ENCODE measurements at regions not wholly inside any gene's neighbourhood (a gene's known extent, or its start where the extent isn't known, plus 50 kb on each side); places are given as distances from the start of the nearest gene placed in this dataset.

GRCh38 chr6:62362097-62362496, 76.1 kb upstream of the KHDRBS2 start:
- H3K36me3 Mint-ChIP-seq (ENCODE audit: low read depth, unreplicated experiment), result no peaks in the 10 kb centered on the region
- H3K4me1 Mint-ChIP-seq (ENCODE audit: unreplicated experiment), result no peaks in the 10 kb centered on the region
- no peak for DNase-seq (ENCODE audit: low spot score)
- TF ChIP-seq CTCF (IDR thresholded peaks at IDR 0.05; ENCODE audit: unreplicated experiment), result no peak
- peaks cover 3% of the 10 kb centered on the region for H3K9me3 Mint-ChIP-seq (ENCODE audit: unreplicated experiment)
- no peak overlapping the region for H3K27ac Mint-ChIP-seq (ENCODE audit: unreplicated experiment)
- no peak overlapping the region for H3K4me3 Mint-ChIP-seq (ENCODE audit: unreplicated experiment)
- no peaks in the 10 kb centered on the region for H3K27me3 Mint-ChIP-seq (ENCODE audit: unreplicated experiment)

GRCh38 chr6:62357835-62358234, 71.8 kb upstream of the KHDRBS2 start:
- no peak overlapping the region for H3K27ac Mint-ChIP-seq (ENCODE audit: unreplicated experiment)
- no peaks in the 10 kb centered on the region for H3K4me1 Mint-ChIP-seq (ENCODE audit: unreplicated experiment)
- no peaks in the 10 kb centered on the region for H3K36me3 Mint-ChIP-seq (ENCODE audit: low read depth, unreplicated experiment)
- no peaks in the 10 kb centered on the region for H3K27me3 Mint-ChIP-seq (ENCODE audit: unreplicated experiment)
- H3K9me3 Mint-ChIP-seq (ENCODE audit: unreplicated experiment), result no peaks in the 10 kb centered on the region
- no peak for DNase-seq (ENCODE audit: low spot score)
- H3K4me3 Mint-ChIP-seq (ENCODE audit: unreplicated experiment), result no peak overlapping the region
- TF ChIP-seq CTCF (IDR thresholded peaks at IDR 0.05; ENCODE audit: unreplicated experiment), result no peak

GRCh38 chr6:62354261-62354660, 68.2 kb upstream of the KHDRBS2 start:
- Mint-ChIP-seq H3K4me3 (ENCODE audit: unreplicated experiment) (no peak overlapping the region), H3K9me3 (ENCODE audit: unreplicated experiment) (no peaks in the 10 kb centered on the region), H3K4me1 (ENCODE audit: unreplicated experiment) (no peaks in the 10 kb centered on the region), H3K27me3 (ENCODE audit: unreplicated experiment) (no peaks in the 10 kb centered on the region), H3K27ac (ENCODE audit: unreplicated experiment) (no peak overlapping the region), H3K36me3 (ENCODE audit: low read depth, unreplicated experiment) (no peaks in the 10 kb centered on the region)
- TF ChIP-seq CTCF (IDR thresholded peaks at IDR 0.05; ENCODE audit: unreplicated experiment), result no peak
- no peak for DNase-seq (ENCODE audit: low spot score)

GRCh38 chr6:62345962-62346689, 60.1 kb upstream of the KHDRBS2 start:
- TF ChIP-seq CTCF (IDR thresholded peaks at IDR 0.05; ENCODE audit: unreplicated experiment), result no peak
- DNase-seq (ENCODE audit: low spot score), result no peak
- Mint-ChIP-seq H3K4me3 (ENCODE audit: unreplicated experiment) (no peak overlapping the region), H3K36me3 (ENCODE audit: low read depth, unreplicated experiment) (no peaks in the 10 kb centered on the region), H3K27me3 (ENCODE audit: unreplicated experiment) (peaks cover 2% of the 10 kb centered on the region), H3K4me1 (ENCODE audit: unreplicated experiment) (no peaks in the 10 kb centered on the region), H3K9me3 (ENCODE audit: unreplicated experiment) (peaks cover 4% of the 10 kb centered on the region), H3K27ac (ENCODE audit: unreplicated experiment) (no peak overlapping the region)

GRCh38 chr6:62345446-62345845, 59.4 kb upstream of the KHDRBS2 start:
- DNase-seq (ENCODE audit: low spot score), result no peak
- no peak overlapping the region for H3K27ac Mint-ChIP-seq (ENCODE audit: unreplicated experiment)
- H3K4me1 Mint-ChIP-seq (ENCODE audit: unreplicated experiment), result no peaks in the 10 kb centered on the region
- no peak overlapping the region for H3K4me3 Mint-ChIP-seq (ENCODE audit: unreplicated experiment)
- no peak for TF ChIP-seq CTCF (IDR thresholded peaks at IDR 0.05; ENCODE audit: unreplicated experiment)
- H3K36me3 Mint-ChIP-seq (ENCODE audit: low read depth, unreplicated experiment), result no peaks in the 10 kb centered on the region
- H3K27me3 Mint-ChIP-seq (ENCODE audit: unreplicated experiment), result peaks cover 2% of the 10 kb centered on the region
- H3K9me3 Mint-ChIP-seq (ENCODE audit: unreplicated experiment), result peaks cover 4% of the 10 kb centered on the region

Measured in endothelial cell (in vitro differentiated cells).